ENCODE measurements at regions not wholly inside any gene's neighbourhood (a gene's known extent, or its start where the extent isn't known, plus 50 kb on each side); places are given as distances from the start of the nearest gene placed in this dataset.

DNA sequence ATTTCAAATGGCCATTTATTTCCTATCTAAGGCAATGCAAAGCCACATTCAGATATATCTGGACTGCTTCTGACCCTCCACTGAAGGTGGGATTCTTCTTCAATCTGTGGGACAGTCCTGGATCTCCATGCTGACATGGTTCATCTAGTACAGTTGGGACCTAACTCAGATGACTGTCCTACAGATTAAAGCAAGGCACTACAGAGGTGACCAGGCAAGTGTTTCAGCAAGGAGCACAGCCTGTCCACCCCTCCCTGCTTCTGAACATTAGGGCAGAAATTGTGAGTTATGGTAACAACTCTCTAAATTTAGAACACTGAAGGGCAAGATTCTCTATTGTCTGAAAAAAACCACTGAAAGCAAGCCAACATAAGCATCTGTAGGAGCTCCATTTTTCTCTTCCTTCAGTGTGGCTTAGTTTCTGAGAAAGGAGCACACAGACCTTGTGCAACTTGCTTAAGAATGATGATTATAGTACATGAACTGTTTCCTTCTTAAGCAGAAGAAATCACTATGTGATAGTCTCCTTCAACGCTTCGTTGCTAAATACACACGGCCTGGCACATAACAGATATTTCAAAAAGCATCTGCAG, 62.9 kb upstream of the BARX1 start:
- in situ Hi-C loops (cut with MboI; ENCODE audit: low pct_ligation_motif_present in 1 of 4, low pct_unique_long_range_greater_than_20kb in 1 of 4, low sequenced_read_pairs in 3 of 4) = no loop called here
- TF ChIP-seq POLR2AphosphoS5 (IDR thresholded peaks at IDR 0.05) (no peak), POLR2A (IDR thresholded peaks at IDR 0.05) (no peak), EP300 (IDR thresholded peaks at IDR 0.05; ENCODE audit: low read depth) (no peak)
- TF ChIP-seq, protein P1, sequence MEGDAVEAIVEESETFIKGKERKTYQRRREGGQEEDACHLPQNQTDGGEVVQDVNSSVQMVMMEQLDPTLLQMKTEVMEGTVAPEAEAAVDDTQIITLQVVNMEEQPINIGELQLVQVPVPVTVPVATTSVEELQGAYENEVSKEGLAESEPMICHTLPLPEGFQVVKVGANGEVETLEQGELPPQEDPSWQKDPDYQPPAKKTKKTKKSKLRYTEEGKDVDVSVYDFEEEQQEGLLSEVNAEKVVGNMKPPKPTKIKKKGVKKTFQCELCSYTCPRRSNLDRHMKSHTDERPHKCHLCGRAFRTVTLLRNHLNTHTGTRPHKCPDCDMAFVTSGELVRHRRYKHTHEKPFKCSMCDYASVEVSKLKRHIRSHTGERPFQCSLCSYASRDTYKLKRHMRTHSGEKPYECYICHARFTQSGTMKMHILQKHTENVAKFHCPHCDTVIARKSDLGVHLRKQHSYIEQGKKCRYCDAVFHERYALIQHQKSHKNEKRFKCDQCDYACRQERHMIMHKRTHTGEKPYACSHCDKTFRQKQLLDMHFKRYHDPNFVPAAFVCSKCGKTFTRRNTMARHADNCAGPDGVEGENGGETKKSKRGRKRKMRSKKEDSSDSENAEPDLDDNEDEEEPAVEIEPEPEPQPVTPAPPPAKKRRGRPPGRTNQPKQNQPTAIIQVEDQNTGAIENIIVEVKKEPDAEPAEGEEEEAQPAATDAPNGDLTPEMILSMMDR (IDR thresholded peaks at IDR 0.05) = no peak

DNA sequence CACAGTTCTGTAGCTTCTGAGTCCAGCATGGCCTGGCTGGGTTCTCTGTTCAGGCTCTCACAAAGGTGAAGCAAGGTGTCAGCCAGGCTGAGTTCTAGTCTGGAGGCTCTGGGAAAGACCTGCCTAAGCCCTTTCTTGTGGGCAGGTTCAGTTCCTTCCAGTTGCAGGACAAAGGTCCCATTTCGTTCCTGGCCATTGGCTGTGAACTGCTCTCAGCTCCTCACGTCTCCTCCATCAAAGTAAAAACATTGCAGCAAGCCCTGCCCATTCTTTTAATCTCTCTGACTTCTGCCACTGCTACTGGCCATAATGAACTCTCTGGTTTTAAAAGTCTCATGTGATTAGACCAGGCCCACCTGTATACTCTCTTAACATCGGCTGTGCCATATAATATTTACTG, 61.6 kb upstream of the BARX1 start:
- Histone ChIP-seq H3K9me3 (no peaks in the 10 kb centered on the region), H3K4me1 (peaks cover 0 to 21% (median 2%) of the 10 kb centered on the region in 4 donors), H3K27ac (no peak overlapping the region), H3K36me3 (no peaks in the 10 kb centered on the region), H3K27me3 (no peaks in the 10 kb centered on the region), H3K4me3 (no peak overlapping the region)
- peak; percentile 10 for DNase-seq
- no peak for TF ChIP-seq POLR2AphosphoS5 (IDR thresholded peaks at IDR 0.05)
- no peak for TF ChIP-seq POLR2A (IDR thresholded peaks at IDR 0.05)
- no peak for TF ChIP-seq EP300 (IDR thresholded peaks at IDR 0.05; ENCODE audit: low read depth)
- TF ChIP-seq, protein P1 (IDR thresholded peaks at IDR 0.05) = no peak
- in situ Hi-C loops (cut with MboI; ENCODE audit: low pct_ligation_motif_present in 1 of 4, low pct_unique_long_range_greater_than_20kb in 1 of 4, low sequenced_read_pairs in 3 of 4) (no loop called here), intact Hi-C loops (cut with DNase I; ENCODE audit: low total_unique reads) (no loop called here)
- WGBS, 2 donors (ENCODE audit: low coverage in 1 of 2) = 20 to 58% methylated on average over 1 to 3 of the region's 3 CpGs

More for the DNA sequence above, 62.9 kb upstream of the BARX1 start:
- DNase-seq = no peak
- intact Hi-C loops (cut with DNase I; ENCODE audit: low total_unique reads) = no loop called here
- Histone ChIP-seq H3K4me1 (peaks cover 0 to 21% (median 2%) of the 10 kb centered on the region in 4 donors), H3K27me3 (no peaks in the 10 kb centered on the region), H3K36me3 (no peaks in the 10 kb centered on the region), H3K9me3 (no peaks in the 10 kb centered on the region), H3K27ac (peak overlapping the region in 1 of 4 donors; percentile 17), H3K4me3 (no peak overlapping the region)
- 75 to 79% methylated on average over 3 of the region's 3 CpGs for WGBS, 2 donors (ENCODE audit: low coverage in 1 of 2)

DNA sequence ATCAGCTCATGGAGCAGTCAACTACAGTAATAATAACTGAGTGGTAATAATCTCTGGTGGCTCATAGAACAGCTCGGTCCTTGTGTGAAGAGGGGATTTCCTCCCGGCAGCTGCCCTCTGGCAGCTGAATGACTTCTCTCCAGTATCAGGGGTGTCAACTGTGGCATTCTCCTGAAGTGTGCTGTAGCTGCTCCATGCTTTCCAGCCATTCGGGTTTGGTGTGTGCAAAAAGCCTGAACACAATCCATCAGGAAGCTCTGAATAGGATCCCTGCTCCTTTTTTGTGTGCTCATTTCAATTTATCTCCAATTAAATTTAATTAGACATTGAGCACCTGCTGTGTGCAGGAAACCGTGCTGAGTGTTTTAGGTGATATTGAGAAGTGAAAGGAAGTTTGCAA, 59.8 kb upstream of the BARX1 start:
- no peak for DNase-seq
- Histone ChIP-seq H3K27me3 (no peaks in the 10 kb centered on the region), H3K36me3 (no peaks in the 10 kb centered on the region), H3K4me1 (peaks cover 0 to 21% (median 2%) of the 10 kb centered on the region in 4 donors), H3K4me3 (no peak overlapping the region), H3K9me3 (no peaks in the 10 kb centered on the region), H3K27ac (no peak overlapping the region)
- 67 to 70% methylated on average over 4 of the region's 4 CpGs for WGBS, 2 donors (ENCODE audit: low coverage in 1 of 2)
- TF ChIP-seq POLR2AphosphoS5 (IDR thresholded peaks at IDR 0.05) = no peak
- TF ChIP-seq EP300 (IDR thresholded peaks at IDR 0.05; ENCODE audit: low read depth) = no peak
- TF ChIP-seq POLR2A (IDR thresholded peaks at IDR 0.05) = no peak
- intact Hi-C loops (cut with DNase I; ENCODE audit: low total_unique reads) = no loop called here
- in situ Hi-C loops (cut with MboI; ENCODE audit: low pct_ligation_motif_present in 1 of 4, low pct_unique_long_range_greater_than_20kb in 1 of 4, low sequenced_read_pairs in 3 of 4) = loop anchor here in 1 of 4 donors (5.0 kb wide), 1 partner anchor 47 kb away; no protein-coding TSS in a partner anchor

DNA sequence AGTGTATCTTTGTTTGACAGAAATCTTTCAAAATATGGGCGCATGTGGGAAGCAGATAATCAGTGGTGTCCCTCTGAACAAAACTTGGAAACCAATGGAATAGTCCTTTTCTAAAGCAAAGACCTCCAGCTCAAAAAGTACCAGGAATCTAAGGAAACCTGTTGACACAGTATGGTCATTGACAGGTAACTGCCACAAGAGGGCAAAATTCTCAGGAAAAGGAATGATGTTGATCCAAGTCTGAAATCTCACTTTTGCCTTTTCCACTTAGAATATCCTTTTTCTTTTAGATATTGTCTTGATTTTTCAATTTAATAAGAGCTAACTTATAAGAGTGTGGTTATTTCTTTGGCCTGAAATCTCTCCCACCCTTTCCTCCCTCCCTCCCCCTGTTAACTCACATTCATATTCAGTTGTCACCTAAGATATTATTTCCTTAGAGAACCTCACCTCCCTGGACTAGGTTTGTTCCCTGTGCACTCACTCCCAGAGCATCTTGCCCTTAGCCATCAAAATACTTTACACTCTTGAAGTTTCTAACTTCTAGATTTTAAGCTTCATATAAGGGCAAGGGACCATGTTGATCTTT, 59.0 kb upstream of the BARX1 start:
- DNase-seq = no peak
- intact Hi-C loops (cut with DNase I; ENCODE audit: low total_unique reads) (no loop called here), in situ Hi-C loops (cut with MboI; ENCODE audit: low pct_ligation_motif_present in 1 of 4, low pct_unique_long_range_greater_than_20kb in 1 of 4, low sequenced_read_pairs in 3 of 4) (loop anchor here in 1 of 4 donors (5.0 kb wide), 1 partner anchor 48 kb away; no protein-coding TSS in a partner anchor)
- TF ChIP-seq, protein P1 (IDR thresholded peaks at IDR 0.05) = peak; percentile 50 to 65 (median 57)
- TF ChIP-seq POLR2AphosphoS5 (IDR thresholded peaks at IDR 0.05) = no peak
- H3K27me3 ChIP-seq = no peaks in the 10 kb centered on the region
- H3K36me3 ChIP-seq = no peaks in the 10 kb centered on the region
- H3K4me1 ChIP-seq = peaks cover 0 to 21% (median 2%) of the 10 kb centered on the region in 4 donors
- H3K27ac ChIP-seq = no peak overlapping the region
- H3K9me3 ChIP-seq = no peaks in the 10 kb centered on the region
- 17 to 69% methylated on average over 1 of the region's 1 CpG for WGBS, 2 donors (ENCODE audit: low coverage in 1 of 2)
- H3K4me3 ChIP-seq = no peak overlapping the region
